DMS 273 treated with DMSO at 0.1 percent for 48 hours (cell line): ENCODE measurements at regions not wholly inside any gene's neighbourhood (a gene's known extent, or its start where the extent isn't known, plus 50 kb on each side); places are given as distances from the start of the nearest gene placed in this dataset.

Experiments
- DNase-seq: peaks from one replicate; lab custom pipeline; 2025; lab: John Stamatoyannopoulos, UW

DNA sequence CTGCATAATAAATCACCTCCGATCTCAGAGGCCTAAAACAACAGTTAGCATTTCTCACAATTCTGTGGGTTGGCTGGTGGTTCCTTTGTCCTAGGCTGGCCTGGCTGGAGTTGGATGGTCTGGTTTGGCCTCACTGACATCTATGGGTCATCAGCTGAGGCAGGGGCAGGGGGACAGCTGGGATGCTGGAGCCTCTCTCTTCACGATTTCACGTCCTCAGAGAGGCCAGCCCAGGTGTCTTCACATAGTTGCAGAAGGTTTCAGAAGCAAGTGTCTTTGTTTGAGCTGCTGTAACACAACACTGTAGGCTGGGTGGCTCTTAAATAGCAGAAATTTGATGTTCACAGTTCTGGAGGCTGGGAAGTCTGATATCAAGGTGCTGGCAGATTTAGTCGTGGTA, 155.5 kb upstream of the CACNA1E start:
- no peak for DNase-seq

DNA sequence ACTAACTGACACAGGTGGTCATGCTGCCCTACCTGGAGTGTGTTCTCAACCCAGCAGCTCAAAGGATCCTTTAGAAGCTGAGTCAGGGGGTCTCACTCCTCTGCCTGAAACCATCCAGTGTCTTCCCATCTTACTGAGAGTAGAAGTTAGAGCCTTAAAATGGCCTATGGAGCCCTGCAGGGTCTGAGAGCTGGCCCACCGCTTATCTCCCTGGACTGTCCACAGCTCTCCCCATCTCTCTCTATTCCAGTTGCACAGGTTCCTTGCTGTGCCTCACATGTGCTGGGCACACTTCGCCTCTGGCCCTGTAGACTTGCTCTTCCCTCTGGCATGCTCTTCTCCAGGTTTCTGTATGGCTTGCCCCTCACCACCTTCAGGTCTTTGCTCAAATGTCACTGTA, 148.6 kb upstream of the CACNA1E start:
- DNase-seq, result no peak

DNA sequence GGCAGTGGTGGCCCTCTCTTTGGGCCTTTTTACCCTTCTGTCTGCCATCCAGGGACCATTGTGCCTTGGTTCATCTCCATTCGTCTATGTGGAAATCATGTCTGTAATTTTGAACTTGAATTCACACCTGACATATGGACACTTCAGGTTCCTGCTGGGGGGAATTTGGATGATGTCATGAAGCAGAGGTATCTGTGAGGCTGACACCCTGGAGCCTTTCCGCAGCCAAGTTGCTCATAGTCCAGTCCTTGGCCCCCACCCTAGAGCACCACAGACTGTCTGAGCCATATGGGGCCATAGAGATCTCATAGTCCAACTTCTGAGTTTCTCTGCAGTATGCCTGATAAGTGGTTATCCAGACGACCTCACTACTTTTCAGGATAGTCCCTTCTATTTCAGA, 147.7 kb upstream of the CACNA1E start:
- DNase-seq, result no peak

DNA sequence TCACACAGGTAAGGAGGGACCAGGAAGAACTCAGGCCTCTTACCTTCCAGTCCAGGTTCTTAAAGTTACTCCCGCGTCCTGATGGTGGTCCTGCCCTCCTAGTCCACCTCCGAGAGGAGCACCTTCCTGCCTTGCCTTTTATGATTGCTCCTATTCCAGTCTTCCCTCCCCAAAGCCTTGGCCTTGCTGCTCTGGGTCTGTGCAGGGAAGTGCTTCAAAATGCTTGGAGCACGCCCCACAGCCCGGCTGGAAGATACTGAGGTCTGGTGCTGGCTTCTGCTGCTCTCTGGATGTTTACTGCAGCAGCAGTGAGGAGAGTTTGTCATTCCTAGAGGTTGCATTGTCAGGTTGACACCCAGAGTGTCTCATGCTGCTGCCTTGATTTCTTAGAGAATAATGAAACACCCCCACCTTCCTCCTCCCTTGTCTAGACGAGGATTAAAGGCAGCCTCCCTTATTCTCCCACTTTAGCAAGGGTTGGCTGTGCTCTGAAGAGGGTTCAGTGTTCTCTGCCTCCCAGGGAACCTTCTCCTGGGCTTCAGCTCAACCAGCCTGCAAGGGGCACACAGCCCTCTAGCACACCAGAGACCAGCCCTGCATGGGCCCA, 142.2 kb upstream of the CACNA1E start:
- DNase-seq, result no peak

DNA sequence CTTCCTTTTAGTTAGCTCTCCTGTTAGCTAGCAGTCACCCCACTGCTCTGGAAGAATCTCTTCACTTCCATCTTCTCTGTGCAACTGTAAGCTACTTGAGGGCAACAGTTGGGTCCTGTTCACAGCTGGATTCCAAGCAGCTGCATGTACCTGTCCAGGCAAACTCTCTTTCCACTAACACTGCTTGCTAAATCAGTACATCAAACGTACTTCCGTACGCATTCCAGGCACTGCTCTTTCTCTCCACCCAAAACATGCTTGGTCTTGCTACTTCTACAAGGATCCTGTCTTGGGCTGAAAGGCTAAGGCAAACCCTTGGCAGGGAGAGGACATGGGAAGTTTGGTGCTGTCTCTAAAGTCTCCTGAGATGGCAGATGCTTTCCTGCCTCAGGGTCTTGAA, 139.2 kb upstream of the CACNA1E start:
- no peak for DNase-seq

DNA sequence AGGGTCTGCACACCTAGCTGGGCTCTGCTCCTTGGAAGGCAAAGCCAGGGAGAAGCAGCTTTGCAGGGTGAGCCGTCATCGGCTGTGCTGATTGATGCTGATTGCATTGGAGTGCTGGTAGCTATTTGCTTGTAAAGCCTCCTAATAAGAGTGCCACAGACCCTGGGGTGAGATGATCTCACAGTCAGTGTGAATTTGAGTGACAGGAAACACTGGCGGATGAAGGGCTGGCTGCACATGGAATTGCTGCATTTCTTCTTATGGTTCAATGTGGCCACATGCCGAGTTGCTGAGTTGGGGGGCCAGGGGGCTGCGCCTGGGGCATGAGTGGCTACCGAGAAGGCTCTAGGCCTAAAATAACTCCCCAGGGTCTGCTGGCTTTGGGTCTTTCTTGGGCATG, 138.2 kb upstream of the CACNA1E start:
- DNase-seq, result no peak

DNA sequence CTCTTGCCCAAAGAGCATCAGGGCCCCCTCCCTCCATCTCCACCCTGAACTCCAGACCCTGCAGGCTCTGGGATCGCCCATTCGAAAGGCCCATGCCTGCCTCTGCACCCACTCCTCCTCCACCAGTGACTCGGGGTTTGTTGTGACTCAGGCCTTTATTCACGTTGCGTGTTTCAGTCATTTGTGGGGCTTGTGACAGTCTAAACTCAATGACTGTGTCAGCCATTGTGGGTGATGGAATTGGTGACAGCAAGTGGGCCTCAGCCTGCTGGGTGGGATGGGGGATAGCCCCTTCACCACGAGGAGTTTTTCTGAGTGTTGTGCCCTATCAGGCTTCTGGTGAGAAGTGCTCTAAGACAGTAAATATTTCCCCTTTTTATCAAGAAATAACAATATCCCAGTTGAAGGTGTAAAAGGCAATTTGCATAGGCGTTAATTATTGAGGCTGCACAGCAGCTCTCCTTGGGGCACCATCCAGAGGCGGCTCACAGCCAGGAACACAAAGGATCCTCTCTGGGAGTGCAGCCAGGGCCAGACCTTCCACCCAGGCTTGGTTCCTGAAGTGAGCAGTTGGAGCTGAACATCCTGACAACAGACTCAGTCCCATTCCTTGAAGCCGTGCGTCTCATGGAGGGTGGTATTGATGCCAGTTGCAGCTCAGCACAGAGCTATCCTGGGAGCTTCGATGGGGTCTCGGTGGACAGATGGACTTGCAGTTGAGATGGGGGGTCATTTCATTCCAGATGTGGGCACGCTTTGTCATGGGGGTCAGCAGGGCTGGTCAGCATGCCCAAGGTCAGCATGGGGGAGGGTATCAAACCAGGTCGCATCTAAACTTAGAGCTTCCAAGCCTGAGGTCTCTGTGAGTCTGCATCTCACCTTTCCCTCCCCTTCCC, 135.6 kb upstream of the CACNA1E start:
- DNase-seq, result no peak

DNA sequence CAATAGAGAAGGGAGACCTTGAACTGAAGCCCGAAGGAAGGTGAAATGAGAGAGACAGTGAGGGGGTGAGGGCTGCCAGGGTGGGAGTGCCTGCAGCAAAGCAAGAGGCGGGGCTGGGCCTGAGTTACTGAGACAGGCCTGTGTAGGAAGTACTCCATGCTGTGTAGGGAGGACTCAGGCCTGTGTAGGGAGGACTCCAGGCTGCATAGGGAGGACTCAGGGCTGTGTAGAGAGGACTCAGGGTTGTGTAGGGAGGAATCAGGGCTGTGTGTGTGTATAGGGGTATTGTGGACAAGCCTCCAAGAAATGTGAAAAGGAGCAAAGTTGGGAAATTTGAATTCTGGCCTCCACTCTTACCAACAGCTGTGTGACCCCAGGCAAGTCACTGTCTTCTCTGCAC, 133.8 kb upstream of the CACNA1E start:
- no peak for DNase-seq

DNA sequence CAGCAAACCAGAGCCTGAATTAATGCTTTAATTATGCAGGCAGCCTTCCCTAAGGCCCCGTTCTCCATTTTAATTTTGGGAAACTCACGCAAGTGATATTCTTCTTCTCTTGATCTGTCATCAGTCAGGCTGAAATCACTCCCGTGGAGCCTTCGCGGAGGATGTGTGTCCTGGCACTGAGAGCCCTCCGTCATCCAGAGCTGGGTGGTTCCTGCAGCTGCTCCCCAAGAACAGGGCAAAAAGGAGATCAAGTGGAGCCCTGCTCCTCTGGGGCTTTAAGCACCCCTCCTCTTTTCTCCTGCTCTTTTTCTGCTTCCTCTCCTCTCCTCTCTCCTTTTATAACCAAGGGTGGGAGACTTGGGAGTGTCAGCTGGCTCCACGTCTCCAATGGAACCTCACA, 133.2 kb upstream of the CACNA1E start:
- no peak for DNase-seq

DNA sequence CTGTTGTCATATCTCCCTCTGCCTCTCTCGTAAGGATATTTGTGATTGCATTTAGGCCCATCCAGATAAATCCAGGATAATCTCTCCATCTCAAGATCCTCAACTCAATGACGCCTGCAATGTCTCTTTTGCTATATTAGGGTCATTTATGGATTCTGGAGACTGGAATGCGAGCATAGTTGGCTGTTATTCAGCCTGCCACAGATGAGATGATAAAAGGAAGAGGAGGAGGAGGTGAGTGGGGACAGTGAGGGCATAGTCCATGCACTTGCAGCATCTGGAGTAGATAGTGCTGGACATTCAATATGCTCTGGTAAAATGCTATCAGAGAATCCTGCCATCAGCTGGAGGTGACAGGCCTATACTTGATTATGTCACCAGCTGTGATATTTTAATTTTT, 131.6 kb upstream of the CACNA1E start:
- no peak for DNase-seq

DNA sequence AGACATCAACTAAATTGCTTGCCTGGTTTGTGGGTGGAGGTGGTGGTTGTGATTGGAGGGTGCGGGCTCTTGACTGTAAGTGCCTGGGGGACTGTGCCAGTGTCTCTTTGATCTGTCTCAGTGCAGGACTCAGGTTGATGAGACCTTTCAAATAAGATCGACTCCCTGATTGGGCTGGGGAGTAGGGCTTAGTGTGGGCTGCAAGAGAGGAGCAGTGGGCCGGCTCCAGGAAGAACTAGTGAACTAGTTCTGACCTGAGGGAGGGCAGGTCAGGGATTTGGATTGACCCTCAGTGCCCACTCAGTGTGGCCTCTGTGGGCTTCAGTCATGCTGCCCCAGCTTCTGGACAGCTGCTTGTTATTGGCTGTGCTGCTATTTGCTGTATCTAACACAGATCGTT, 130.6 kb upstream of the CACNA1E start:
- DNase-seq, result no peak

DNA sequence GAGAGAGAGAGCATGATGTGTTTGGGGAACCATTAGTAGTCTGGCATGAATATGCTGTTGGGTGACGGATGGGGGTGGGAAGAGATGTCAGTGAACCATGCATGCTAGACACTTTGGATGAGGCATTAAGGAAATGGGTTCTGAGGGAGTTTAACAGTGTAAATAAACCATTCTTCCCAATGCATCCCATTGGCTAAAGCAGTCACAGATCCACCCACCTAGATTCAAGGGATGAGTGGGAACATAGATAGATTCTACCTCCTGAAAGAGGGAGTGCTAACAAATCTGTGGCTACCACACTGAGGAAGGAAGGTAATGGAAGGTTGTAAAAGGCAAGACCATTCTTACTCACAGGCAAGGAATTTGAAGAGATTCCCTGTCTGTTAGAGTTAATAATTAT, 129.8 kb upstream of the CACNA1E start:
- no peak for DNase-seq

DNA sequence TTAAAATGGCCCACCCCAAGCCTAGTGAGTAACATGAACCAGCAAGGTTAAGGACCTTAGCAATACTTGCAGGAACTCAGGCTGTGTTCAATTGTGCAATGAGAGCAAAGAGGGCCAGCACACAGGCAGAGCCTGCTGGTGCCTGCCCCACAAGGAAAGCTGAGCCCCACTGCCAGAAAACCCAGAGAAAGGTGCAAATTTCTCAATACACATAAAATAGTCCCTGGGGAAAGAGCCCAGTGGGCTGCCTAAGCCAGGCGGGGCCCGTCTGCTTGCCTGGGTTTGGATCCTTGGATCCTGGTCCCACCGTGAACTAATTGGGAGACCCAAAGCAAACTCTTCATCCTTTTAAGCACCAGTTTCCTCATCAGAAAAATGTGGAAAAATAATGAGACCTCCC, 128.5 kb upstream of the CACNA1E start:
- no peak for DNase-seq

DNA sequence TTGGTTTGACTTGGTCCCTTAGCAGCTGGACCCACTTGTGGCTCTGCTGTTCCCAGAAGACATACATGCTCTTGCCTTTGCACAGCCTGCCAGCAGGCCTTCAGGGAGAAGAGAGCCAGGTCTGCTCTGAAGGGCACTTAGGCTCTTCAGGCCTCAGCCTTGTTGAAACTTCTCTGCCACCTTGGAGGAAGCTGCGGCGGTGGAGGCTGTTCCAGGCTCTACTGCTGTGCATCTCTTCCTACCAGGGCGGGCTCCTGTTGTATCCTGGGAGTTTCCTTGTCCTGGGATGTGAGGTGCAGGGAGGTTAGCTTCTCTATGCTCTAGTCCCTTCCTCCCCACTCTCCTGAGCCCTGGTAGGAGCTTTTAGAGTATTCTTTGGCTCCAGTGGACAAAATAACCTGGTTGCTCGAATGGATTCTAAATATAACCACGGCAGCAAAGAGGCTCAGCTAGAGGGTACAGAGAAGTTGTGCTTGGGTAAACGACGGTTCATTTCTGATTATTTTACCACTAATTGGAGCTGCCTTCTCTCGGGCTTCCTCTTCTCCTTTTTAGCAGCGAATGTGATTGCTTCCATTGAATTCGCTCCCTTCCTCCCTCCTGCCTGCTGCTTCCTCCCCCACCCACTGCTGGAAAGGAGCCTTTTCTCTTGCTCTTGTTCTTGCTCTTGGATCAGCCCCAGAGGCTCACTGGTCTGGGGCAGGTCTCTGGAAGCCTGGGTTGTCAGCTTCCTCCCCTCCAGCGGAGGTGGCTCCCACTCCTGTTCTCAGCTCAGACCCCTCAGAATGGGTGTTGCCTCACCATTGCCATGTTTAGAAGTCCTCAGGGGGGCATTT, 126.6 kb upstream of the CACNA1E start:
- DNase-seq, result no peak

DNA sequence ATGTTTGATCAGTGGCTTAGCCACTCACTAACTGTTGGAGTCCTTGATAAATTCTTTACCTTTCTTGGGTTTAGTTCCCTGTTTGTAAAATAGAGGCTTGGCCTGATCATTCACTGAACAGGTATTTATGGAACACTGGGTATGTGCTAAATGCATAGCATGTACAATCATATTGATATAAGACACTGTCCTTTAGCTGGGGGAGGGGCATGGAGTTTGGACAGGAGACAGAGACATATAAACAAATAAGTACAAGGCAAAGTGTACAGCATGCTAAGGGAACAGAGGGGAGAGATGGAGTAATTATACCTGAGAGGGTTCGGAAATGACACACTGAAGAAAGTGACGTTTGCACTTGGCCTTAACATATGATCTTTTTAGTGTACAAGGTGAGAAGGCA, 124.3 kb upstream of the CACNA1E start:
- no peak for DNase-seq

DNA sequence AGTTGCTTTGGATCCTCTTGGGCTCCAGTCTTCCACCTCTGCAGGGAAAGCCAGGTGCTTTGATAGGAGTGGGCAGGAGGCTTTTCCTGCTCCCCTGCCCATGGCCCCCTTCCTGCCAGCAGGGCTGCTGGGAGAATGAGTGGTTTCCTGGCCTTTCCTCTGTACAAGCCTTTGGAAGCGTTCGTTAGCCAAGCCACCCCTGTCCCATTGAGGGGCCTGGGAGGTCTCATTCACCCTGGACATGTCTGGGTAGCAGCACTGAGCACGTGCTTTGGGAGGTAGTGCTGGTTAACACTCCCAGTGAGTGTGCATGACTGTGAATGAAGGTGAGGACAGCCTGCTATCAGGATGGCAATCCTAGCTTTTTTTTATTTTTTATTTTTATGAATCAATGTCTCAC, 118.5 kb upstream of the CACNA1E start:
- no peak for DNase-seq

DNA sequence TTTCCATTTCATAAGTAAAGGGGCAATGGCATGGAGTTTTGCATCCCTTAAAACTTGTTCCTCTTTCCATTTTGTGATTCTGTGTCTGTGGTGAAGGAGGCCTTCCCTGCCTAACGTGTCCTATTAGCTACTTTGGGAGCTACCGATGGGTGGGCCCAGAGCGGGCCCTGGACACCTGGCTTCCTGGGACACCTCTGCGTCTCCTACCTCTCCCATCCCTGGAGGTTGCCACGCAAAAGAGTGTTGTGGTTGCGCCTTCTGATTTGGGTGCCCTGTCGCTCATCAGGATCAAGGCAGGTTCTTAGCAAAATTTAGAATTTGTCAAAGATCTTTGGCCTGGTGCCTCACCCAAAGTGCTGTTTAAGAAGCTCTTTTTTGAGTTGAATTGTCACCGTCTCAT, 116.4 kb upstream of the CACNA1E start:
- no peak for DNase-seq

DNA sequence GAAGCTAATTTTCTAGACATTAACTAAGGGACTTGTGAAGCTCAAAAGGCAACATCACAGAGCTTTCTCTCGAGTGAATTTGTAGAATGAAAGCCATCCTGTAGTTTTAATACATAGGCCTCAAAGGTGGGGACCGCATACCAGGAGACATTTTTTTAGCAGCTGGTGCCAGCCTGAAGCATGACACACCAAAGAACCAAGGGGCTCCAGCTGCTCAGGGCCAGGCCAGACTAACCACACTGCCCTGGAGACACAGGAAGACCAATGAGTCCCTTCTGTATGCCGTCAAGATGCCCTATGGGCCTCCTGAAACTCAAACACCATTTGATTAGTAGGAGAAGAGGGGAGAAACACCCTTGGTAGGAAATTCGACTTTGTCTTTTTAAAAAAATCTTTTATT, 113.9 kb upstream of the CACNA1E start:
- DNase-seq, result no peak

DNA sequence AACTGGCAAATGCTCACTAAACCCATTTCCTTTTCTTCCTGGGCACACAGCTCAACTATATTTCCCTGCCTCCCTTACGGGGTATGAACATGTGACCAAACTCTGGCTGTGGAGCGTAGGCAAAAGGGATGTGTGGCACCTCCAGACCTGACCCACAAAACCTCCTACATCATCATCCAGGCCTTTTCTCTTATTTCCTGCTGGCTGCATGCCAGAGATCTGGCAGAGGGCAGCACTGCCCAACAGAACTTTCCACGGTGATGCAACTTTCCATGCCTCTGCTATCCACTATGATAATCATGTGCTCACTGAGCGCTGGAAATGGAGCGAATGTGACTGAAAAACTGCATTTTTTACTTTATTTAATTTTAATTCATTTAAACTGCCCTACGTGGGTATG, 99.6 kb upstream of the CACNA1E start:
- no peak for DNase-seq

DNA sequence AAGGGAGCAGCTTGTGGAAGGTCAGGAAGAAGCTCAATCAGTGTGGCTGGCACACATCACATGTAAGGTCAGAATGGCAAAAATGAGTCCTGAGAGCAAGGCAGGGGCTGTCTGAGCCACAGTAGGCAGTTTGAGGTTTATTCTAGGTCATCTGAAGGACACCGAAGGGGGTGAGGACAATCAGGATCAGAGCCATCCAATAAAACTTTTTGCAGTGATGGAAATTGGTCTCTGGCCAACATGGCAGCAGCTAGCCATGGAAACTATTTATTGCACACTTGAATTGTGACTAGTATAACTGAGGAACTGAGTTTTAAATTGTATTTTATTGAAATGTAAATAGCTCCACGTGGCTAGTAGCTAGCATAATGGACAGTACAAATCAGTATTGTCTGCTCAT, 97.0 kb upstream of the CACNA1E start:
- no peak for DNase-seq

DNA sequence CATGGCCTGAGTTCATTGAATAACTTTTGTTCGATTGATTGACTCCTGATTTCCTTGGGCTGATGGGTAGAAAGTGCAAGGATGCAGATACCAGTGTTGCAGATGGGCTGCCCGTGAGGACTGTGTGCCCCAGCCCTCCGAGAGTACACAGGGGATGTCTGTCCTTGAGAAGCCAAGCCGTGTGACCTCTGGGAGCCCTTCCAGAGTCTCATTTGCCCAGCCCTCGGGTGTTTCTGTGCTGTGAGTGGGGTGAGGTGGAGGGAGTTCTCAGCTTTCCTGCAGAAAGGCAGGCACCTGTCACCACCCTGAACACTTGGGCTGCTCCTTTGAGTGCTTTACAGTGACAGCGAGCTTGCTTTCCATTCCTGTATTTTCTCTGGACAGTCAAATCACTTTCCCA, 96.4 kb upstream of the CACNA1E start:
- no peak for DNase-seq

DNA sequence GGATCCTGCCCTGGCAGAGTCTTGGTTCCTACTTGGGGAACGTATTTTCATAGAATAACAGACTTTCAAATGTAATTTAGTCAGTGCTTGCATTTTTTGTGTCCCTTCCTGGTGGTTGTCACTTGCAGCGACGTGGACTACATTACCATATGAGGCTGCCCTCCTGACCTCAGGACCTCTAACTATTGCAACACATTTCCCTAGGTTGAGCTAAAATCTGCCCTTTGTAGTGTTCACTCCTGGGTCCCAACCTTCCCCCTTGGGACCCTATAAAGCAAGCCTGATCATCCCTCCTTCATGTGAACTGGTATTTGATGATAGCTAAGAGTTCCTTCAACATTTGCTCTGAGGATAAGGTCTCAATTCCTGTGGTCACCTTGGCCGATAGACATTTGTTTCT, 95.6 kb upstream of the CACNA1E start:
- DNase-seq, result no peak
